GM21619 (cell line): ENCODE measurements at regions not wholly inside any gene's neighbourhood (a gene's known extent, or its start where the extent isn't known, plus 50 kb on each side); places are given as distances from the start of the nearest gene placed in this dataset.
"Not testable (repeated sequence)": the region's sequence is repeated elsewhere in the genome, so short reads cannot be mapped to it uniquely, and the experiment has no call there.

Source experiments
- ATAC-seq: cut with Tn5 transposase; IDR thresholded peaks from one replicate; pipeline ENCODE4 v1.9.1; 2021; ENCODE audit not compliant: unreplicated experiment

DNA sequence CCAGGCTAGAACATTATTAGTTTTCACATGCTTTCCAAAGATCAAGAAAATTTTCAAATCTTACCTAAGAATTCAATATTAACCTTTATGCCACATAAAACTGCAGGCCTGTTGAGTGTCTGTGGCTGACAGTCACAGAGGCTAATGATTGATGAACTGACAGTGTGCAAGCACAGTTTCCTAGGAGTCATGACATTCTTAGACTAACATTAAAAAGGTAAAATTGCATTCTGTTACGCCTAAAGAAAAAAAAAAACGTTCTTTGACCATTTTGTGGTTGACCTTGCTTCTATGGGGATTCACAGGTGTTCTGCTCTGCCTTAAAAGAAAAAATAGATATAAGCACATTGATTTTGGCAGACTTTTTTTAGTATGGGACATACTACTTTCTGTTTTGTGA, 1776.2 kb downstream of the PCDH9 start:
- ATAC-seq: no peak

DNA sequence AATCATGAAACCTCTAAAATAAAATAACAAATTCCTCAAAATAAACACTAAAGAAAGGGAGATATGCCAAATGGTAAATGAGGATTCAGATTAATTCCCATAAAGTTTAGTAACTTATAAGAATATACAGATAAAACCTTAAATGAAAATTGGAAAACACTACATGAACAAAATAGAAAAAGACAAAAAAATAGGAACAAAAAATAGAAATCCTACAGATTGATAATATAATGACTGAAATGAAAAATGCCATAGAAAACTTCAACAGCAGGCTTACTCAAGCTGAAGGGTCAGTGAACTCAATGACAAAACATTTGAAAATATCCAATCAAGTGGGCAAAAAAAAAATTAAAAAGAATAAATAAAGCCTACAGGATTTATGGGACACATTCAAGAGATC, 1784.8 kb downstream of the PCDH9 start:
- ATAC-seq: no peak

DNA sequence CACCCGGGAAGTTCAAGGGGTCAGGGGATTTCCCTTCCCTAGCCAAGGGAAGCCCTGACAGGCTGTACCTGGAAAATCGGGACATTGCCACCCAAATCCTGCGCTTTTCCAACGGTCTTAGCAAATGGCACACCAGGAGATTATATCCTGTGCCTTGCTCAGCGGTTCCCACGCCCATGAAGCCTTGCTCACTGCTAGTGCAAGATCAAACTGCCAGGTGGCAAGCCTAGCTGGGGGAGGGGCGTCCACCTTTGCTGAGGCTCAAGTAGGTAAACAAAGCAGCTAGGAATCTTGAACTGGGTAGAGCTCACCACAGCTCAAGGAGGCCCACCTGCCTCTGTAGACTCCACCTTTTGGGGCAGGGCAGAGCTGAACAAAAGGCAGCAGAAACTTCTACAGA, 1794.5 kb downstream of the PCDH9 start:
- ATAC-seq: no peak

DNA sequence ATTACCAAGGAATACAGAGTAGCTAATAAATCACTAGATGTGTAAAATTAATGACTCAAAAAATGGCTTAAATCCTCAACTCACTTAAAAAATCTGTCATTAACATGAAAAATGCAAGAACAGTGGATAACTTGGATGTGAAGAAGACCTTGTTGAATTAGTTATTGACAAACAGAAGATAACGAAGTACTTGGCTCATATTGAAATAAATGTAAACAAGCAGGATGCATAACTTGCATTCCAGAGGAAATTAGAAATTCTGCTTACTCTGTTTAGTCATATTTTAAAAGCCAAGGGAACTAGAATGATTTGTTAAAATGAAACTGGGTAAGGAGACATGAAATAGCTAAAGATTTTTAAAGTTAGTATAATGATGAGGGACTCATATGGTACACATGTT, 1812.2 kb downstream of the PCDH9 start:
- no peak for ATAC-seq

DNA sequence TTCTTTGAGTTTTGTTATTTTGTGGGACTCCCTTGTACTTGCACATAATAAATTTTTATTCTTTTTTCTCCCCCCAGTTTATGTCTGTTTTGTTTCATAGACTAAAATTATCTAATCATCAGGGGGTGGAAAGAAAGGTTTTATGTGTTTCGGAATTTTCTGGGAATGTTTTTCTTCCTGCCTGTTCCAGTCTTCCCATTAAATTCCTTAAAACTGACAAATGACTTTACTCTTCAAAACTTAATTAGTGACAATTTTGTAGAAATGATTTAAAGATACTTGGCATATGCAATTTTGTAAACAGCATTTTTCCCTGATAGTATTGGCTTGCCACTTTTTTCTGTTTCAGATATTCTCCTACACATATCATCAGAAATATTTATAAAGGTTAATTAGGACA, 1813.4 kb downstream of the PCDH9 start:
- ATAC-seq: no peak

DNA sequence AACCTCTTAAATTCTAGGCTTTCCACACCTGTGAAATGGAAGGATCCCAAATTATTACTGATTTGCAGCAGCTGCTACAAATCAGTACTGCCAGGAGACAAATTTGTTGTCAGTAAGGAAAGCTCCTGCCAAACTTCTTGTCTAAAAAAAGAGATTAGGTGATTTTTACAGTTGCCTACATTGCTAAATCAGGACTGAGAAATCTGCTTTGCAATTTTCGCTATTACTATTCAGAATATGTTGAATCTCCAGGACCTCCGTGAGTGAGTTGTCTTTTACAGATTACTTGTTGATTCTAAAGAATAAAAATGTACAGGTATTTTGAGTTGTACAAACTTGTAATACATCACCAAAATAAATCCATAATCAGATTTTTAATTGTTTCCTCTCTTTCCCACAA, 1815.9 kb downstream of the PCDH9 start:
- no peak for ATAC-seq

DNA sequence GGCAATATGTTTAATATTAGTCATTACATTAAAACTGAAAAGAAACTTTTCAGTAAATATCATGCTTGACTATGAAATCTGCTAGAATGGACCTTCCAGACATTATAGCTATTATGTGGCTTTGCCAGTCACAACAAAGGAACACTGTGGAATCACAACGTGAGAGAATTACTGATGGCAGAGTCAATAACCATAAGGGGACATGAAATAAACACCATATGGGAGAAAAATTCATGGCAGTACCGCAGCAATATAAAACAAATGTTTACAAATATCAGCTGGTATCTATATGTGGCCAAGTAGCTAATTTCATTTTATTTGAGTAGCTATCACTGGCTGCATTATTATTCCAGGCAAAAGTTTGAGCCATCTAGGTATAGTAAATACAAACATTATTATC, 1818.6 kb downstream of the PCDH9 start:
- no peak for ATAC-seq

DNA sequence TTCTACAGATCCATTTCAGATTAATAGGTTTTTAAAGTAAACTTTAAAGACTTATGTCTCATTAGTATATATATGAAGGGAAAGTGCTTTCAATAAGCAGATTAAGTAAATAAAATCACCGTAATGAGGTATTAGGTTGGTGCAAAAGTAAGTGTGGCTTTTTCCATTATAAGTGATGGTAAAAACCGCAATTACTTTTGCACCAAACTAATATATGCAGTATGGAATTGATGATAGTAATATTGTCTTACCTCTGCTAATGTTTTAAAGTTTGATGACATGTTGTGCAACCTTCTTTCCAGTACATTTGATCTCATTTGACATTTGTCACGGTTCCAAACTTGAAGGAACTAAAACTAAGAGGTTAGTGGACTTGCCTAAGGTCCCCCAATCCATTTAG, 1819.3 kb downstream of the PCDH9 start:
- no peak for ATAC-seq

DNA sequence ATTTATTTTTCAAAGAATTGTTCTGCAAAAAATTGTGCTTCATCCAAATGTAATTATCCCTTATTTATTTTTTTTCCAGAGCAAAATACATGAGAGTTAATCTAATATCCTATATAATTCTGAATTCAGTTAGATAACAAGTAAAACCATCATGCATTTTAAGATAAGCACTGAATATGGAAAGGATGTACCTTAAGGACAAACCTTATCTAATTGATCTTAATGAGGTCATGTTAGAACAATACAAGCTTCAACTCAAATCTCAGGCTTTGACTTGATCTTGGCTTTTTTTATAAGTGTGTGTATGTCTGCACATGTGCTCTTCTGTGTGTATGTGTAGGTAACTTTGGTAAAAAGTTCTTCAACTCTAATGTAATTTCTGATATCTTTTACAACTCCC, 1828.8 kb downstream of the PCDH9 start:
- ATAC-seq: no peak

DNA sequence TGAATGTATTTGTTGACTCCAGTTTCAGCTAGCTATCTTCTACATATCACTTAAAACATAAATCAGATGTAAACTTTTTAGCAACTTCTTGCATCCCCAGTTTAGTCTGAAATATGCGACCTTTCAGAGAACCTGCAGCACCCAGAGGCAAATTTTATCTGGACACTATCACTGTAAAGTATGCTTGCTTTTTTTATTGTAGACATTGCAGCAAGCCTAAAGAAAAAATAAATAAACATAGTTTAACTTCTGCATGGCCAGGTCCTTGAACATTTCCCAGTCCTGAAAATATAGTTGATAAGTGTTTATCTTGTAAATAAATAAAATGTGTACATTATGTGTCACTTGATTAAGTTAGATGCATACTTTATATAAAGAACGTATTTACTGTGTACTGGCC, 1829.4 kb downstream of the PCDH9 start:
- ATAC-seq: no peak

DNA sequence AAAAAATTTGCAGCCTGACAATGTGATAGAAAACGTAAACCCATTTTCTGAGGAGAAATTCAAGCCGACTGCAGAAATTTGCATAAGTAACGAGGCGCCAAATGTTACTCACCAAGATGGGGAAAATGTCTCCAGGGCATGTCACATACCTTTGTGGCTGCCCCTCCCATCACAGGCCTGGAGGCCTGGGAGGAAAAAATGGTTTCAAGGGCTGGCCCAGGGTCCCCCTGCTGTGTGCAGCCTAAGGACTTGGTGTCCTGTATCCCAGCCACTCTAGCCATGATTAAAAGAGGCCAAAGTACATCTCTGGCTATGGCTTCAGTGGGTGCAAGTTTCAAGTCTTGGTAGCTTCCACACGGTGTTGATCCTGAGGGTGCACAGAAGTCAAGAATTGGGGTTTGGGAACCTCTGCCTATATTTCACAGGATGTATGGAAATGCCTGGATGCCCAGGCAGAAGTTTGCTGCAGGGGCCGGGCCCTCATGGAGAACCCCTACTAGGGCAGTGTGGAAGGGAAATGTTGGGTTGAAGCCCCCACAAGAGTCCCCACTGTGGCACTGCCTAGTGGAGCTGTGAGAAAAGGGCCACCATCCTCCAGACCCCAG, 1842.3 kb downstream of the PCDH9 start:
- no peak for ATAC-seq

DNA sequence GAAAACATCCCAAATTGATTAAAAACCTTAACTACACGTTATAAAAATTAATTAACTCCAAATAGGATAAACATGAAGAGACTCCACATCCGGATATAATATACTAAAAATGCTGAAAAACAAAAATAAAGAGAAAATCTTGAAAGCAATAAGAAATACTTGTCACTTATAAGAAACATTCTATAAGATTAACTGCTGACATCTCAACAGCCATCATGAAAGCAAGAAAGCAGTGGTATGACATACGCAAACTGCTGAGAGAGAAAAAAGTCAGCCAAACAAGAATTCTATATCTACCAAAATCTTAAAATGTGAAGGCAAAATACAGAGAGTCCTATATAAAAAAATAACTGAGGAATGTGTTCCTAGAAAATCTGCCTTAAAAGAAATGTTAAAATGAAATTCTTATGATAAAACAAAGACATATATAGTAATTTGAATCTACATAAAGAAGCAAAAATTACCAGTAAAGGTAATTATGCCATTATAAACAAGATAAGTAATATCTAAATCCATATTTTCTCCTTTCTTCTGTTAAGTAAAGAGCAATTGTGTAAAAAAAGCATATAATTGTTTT, 1851.1 kb downstream of the PCDH9 start:
- ATAC-seq: no peak

DNA sequence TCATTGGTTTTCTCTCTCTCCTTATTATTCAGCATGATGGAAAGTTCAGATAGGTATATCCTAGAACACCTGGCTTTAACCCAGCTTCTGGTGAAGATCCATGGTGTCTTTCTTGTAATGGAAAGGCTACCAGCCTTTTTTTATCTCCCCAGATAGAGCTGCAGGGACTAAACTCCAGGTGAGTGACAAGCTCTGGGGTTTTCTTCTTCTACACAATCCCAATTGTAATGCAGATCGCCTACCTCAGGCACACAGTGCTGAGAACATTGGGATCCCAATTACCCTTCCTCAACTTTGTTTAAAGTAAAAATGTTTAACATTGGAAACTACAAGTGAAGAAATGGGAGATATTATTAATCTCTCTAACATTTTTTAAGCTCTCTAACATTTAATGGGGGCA, 1851.7 kb downstream of the PCDH9 start:
- no peak for ATAC-seq

DNA sequence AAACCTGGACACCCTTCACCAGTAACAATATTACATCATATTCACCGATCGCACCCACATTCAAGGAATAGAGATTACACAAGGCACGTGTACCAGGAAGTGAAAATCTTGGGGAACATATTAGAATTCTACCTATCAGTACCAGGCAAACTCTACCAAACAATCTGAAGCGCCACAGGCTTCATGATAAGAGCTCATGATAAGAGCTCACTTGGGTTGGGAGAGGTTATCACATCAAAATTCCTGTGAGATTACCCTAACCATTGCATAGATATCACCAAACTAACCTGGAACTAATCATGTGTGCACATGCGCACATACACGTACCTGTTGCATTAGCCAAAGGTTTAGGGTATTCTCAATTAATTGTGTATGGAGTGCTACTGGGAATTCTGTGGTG, 1861.3 kb downstream of the PCDH9 start:
- ATAC-seq: no peak

DNA sequence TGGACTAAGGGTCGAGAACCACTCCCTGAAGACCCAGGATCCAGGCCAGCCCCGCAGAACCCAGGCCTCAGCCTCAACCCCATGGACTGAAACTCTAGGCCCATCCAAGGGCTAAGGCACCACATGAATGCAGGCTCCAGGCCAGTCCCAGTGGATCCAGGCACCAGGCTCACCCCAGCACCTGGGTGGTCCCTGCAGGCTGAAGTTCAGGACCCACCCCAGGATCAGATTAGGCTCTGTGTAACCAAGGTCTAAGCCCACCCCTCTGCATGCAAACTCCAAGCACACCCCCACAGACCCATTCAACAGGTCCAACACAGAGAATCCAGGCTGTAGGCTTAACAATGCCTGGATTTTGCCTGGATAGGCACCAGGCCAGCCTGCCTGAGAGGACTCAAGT, 1876.2 kb downstream of the PCDH9 start:
- ATAC-seq: no peak

DNA sequence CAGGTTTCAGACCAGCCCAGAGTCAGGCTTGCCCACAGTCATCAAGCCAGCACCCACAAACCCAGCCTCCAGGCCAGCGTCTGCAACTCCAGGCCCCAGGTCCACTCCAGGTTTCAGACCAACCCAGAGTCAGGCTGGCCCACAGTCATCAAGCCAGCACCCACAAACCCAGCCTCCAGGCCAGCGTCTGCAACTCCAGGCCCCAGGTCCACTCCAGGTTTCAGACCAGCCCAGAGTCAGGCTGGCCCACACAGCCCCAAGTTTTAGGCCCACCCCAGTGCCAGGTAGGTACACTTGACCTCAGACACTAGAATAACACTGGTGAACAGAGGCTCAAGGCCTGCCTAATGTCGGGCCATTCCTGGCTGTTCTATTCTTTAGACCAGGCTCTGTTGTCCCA, 1877.0 kb downstream of the PCDH9 start:
- ATAC-seq: not testable (repeated sequence)

DNA sequence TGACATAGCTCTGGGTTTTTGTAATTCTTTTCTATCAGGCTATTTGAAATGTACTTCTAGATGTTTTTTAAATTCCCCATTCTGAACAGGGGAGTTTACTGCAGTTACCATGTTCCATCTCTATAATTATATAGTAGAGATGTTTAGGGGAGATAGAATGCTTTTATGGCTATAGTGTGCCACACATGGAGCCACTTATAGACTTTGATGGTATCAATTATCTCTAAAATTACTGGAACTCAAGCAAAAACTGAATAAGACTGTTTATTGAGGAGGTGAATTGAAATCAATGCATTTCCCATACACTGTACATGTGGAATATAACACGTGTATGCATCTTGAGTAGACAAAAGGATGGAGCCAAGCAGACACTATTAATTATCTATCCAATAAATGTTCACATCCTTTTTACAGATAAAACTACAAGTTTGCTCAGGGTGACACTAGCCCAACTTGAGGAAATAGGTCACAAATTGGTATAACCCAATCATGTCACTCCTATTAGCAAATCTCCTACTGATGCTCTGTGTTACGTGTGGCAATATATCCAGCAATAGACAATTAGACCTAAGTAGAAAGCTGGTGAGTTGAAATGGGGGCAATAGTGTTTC, 1882.6 kb downstream of the PCDH9 start:
- no peak for ATAC-seq

DNA sequence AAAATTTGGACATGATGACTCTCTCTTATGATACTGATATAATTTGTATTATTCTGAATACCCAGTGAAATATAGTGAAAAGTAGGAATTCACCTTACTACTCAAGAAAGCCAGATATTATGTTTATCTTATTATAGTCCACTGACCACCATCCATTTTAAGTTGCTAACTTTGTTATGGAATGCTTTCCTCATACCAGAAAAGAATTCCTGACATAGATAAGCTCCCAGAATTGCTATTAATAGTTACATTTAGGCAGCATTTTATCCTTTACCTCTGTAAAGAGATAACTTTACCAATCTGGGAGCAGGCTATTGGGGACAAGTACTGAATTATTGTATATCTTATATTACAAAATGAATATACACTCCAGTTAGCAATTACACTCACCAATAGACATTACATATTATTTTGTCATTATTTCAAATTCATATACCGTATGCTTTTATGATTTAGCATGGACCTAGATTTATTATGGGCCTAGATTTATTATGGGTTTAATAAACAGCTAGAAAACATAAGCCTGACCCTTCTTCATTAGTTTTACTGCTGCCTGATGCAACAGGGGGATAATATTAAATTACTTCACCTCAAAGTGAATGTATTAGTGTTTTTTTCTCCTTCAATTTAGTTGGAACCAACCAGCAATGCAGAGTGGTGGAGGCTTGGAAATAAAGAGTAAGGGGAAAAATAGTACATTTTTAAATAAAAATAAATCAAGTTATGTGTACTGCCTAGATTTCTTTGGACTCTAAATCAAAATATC, 1886.1 kb downstream of the PCDH9 start:
- no peak for ATAC-seq

DNA sequence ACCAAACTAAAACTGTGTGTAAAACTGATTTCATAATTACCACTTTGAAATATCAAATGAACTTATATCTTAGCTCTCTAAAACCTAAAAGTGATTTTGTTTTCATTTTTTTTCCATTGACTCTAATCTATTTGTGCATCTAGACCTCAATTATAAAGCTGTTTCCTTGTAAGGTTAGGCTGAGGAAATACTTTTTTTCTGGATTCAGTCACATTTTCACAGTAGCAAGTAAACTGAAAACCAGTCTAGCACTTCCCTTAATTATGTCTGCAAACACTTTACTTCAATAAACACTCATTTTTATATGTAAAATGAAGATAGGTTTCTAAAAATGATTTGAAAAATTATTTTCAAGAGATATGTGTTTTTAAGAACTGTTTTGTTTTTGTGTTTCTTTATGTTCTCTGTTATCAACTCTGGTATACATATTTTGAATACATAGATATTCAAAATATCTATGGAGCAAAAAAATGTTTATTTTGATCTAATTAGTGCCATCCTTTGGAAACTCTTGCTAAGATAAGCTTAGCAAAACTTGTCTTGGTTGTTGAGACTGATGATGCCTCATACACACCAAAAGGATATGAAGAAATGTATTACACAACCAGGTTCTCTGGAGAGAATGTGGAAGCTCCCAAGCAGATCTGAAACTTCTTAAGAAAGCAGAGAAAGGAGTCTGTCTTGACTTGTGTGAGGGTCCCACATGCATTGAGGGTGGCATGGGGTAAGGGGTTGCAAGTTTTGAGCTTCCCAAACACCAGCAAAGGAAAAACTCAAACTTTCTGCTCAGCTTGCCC, 1887.4 kb downstream of the PCDH9 start:
- no peak for ATAC-seq

DNA sequence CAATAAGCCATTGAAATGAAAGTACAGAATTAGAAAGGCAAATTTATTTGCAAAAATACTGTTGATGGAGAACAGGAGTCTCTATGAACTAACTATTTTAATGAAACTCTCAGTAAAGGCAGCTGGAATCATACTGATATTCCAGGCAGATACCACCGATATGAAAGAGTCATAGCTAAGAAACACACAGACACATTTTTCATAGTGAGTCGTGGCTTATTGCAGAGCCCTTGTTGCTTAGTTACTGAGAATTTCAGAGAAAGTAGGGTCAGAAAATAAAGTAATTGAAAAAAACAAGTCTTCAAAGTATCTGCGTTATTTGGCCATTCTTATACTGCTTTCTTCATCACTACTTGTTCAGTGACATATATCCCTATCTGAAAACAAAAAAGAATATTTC, 1890.9 kb downstream of the PCDH9 start:
- ATAC-seq: no peak

DNA sequence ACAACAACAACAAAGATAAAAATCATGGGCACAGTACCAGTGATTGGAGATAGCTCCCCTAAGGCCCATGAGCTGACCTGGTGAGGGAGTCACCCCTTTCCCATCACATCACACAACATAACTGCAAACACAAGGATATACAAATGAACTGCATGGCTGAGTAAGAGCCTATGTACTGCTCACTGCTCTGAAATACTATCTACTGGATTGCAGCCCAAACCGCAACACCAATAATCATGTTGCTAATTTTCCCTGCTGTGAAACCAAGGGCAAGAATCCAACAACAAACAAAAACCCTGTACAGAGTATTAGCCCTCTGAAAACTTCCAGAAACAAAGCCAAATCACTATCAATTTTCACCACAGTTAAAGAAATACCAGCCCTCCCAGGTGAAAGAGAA, 1893.2 kb downstream of the PCDH9 start:
- ATAC-seq: no peak
